ENCODE measurements at regions not wholly inside any gene's neighbourhood (a gene's known extent, or its start where the extent isn't known, plus 50 kb on each side); places are given as distances from the start of the nearest gene placed in this dataset.

DNA sequence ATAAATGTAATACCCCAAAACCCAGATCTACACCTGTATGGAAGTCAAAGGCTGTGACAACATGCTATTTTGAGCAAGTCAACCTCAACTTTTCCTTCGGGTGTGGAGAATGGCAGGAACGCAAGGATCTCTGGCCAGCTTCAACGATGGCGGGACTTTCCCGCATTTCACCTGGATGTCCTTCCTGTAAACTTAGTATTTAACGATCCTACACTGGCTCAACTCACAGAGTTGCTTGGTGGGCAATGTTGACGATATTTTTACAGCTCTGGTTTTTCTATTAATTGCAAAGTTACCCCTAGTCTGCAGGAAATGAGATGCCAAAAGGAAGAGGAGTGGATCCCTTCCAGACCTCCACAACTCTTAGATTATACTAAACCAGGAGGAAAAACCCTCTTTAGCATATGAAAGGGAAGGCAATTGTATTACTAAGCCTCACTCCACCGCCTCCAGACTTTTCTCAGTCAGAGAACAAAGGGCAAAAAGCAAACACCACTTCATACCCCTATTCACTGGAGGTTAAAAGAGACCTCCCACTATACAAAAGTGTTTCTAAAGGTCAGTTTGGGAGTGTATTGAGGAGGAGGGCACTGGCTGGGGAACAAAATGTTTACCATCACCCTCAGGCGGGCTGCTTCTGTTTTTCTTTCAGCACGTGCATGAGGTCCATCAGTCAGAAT, 56.5 kb upstream of the ACVR1 start:
- Histone ChIP-seq H3K4me3 (ENCODE audit: low read length) (no peak overlapping the region), H3K4me1 (ENCODE audit: control insufficient read depth, insufficient read depth, low read length) (no peaks in the 10 kb centered on the region), H3K9ac (ENCODE audit: low read length) (no peak overlapping the region), H3K27me3 (replicated peaks; ENCODE audit: control insufficient read depth, insufficient read depth, low read length) (no peaks in the 10 kb centered on the region), H3K36me3 (ENCODE audit: control insufficient read depth, insufficient read depth, low read length, severe bottlenecking) (no peaks in the 10 kb centered on the region), H3K9me3 (ENCODE audit: control insufficient read depth, low read length) (peaks cover 13% of the 10 kb centered on the region)
- no peak for DNase-seq (ENCODE audit: low read depth)

DNA sequence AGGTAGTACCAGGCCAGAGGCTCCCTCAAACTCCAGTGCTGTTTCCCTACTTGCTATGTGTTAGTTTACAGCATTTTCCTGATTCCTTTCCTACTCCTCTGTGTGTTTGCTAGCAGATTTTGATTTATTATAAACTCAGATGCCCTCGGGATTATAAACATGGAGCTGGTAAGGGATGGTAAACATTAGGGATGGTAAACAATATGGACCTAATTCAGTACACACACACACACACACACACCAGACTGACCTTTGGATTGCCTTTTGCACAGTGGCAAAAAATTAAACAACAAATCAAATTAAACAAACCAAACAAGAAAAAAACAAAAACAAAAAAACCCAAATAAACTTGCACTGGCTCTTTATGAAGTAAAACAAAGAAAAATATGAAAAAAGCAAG, 55.4 kb upstream of the ACVR1 start:
- peaks cover 13% of the 10 kb centered on the region for H3K9me3 ChIP-seq (ENCODE audit: control insufficient read depth, low read length)
- no peak for DNase-seq (ENCODE audit: low read depth)
- no peaks in the 10 kb centered on the region for H3K4me1 ChIP-seq (ENCODE audit: control insufficient read depth, insufficient read depth, low read length)
- no peaks in the 10 kb centered on the region for H3K36me3 ChIP-seq (ENCODE audit: control insufficient read depth, insufficient read depth, low read length, severe bottlenecking)
- H3K9ac ChIP-seq (ENCODE audit: low read length): no peak overlapping the region
- no peaks in the 10 kb centered on the region for H3K27me3 ChIP-seq (replicated peaks; ENCODE audit: control insufficient read depth, insufficient read depth, low read length)
- H3K4me3 ChIP-seq (ENCODE audit: low read length): no peak overlapping the region

DNA sequence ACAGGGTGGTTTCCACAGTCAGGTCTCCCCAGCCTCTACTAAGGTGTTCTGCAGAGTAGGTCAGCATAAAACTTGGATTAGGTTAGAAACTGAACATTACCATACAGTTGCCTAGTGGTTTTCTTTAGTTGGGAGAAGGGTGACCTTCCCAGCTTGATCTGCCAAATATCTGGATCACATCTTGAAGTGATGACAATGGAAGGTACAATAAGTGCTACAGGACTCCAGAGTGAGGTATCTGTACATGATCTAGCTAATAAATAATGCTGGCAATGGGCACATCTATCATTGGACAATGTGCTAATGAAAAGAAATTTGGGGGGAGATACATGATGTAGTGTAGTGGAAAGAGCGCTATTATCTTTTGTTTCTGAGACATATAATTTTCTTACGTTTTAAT, 54.6 kb upstream of the ACVR1 start:
- Histone ChIP-seq H3K4me3 (ENCODE audit: low read length) (no peak overlapping the region), H3K36me3 (ENCODE audit: control insufficient read depth, insufficient read depth, low read length, severe bottlenecking) (no peaks in the 10 kb centered on the region), H3K9me3 (ENCODE audit: control insufficient read depth, low read length) (peaks cover 13% of the 10 kb centered on the region), H3K27me3 (replicated peaks; ENCODE audit: control insufficient read depth, insufficient read depth, low read length) (no peaks in the 10 kb centered on the region), H3K9ac (ENCODE audit: low read length) (no peak overlapping the region), H3K4me1 (ENCODE audit: control insufficient read depth, insufficient read depth, low read length) (no peaks in the 10 kb centered on the region)
- no peak for DNase-seq (ENCODE audit: low read depth)

DNA sequence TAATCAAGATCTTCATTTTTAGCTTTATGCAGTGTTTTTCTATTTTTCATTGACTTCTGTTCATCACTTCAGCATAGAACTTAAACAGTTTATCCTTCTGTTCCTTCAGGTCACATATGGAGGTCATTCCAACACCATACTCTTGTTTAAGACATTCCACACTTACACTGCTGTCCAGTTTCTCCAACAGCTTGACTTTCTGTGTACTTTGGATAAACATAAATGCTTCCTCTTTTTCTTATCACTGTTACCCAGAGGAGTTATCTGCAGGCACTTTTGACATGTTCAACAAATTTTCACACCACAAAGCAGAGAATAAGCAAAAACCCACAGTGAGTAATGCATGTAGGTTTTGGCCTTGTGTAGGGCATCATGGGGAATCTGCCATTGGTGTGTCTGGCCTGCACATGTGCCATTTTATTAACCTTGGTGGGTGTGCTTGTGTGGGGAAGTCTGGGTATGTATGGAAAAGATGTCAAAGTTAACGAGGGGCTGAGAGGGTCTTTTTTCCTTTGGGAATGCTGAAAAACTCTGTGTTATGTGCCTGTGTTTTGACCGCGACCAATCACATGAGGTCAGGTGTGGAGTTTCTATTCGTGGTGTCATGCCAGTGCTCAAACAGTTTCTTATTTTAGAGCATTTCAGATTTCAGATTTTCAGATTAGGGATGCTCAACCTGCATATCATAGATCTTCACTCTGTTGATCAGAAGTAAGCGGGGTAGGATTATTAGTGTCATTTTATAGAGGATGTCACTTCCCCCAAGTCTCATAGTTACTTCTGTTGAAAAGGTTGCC, 53.9 kb upstream of the ACVR1 start:
- Histone ChIP-seq H3K4me1 (ENCODE audit: control insufficient read depth, insufficient read depth, low read length) (no peaks in the 10 kb centered on the region), H3K9me3 (ENCODE audit: control insufficient read depth, low read length) (peaks cover 13% of the 10 kb centered on the region), H3K9ac (ENCODE audit: low read length) (no peak overlapping the region), H3K27me3 (replicated peaks; ENCODE audit: control insufficient read depth, insufficient read depth, low read length) (no peaks in the 10 kb centered on the region), H3K4me3 (ENCODE audit: low read length) (no peak overlapping the region), H3K36me3 (ENCODE audit: control insufficient read depth, insufficient read depth, low read length, severe bottlenecking) (no peaks in the 10 kb centered on the region)
- no peak for DNase-seq (ENCODE audit: low read depth)

DNA sequence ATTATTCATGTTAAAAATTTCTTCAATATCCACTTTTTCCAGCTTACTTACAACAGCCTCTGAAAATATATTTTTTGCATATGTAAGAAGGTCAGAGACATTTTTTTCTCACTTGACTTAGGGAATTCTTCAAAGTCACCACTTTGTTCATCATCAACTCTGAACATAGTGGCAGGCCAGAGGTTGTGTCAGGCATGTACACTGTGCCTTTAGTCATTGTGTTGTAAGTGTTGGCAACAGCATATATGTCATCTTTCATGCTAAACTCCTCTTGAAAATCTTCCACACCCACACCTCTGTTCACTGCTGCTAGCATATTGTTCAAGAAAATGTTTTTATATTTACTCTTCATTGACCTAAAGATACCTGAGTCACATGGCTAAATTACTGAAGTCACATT, 52.2 kb upstream of the ACVR1 start:
- Histone ChIP-seq H3K9ac (ENCODE audit: low read length) (no peak overlapping the region), H3K36me3 (ENCODE audit: control insufficient read depth, insufficient read depth, low read length, severe bottlenecking) (no peaks in the 10 kb centered on the region), H3K4me1 (ENCODE audit: control insufficient read depth, insufficient read depth, low read length) (no peaks in the 10 kb centered on the region), H3K4me3 (ENCODE audit: low read length) (no peak overlapping the region), H3K9me3 (ENCODE audit: control insufficient read depth, low read length) (peaks cover 13% of the 10 kb centered on the region), H3K27me3 (replicated peaks; ENCODE audit: control insufficient read depth, insufficient read depth, low read length) (no peaks in the 10 kb centered on the region)
- DNase-seq (ENCODE audit: low read depth): no peak

DNA sequence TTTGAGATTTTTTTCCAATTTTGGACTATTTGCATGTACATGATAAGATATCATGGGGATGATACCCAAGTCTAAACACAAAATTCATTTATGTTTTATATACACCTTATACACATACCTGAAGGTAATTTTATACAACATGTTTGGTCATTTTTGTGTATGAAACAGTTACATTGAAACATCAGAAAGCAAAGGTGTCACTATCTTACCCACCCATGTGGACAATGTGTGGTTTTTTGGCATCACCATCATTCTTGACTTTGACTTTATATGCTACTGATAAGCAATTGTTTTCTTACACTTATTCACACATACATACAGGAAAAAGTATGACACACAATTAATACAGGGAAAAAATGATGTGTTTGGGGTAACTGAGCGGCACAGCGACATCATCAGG, 51.0 kb upstream of the ACVR1 start:
- no peak for DNase-seq (ENCODE audit: low read depth)
- Histone ChIP-seq H3K9ac (ENCODE audit: low read length) (no peak overlapping the region), H3K27me3 (replicated peaks; ENCODE audit: control insufficient read depth, insufficient read depth, low read length) (no peaks in the 10 kb centered on the region), H3K4me1 (ENCODE audit: control insufficient read depth, insufficient read depth, low read length) (no peaks in the 10 kb centered on the region), H3K36me3 (ENCODE audit: control insufficient read depth, insufficient read depth, low read length, severe bottlenecking) (no peaks in the 10 kb centered on the region), H3K4me3 (ENCODE audit: low read length) (no peak overlapping the region), H3K9me3 (ENCODE audit: control insufficient read depth, low read length) (peaks cover 13% of the 10 kb centered on the region)
